T-helper 2 cell (primary cell): ENCODE measurements at regions not wholly inside any gene's neighbourhood (a gene's known extent, or its start where the extent isn't known, plus 50 kb on each side); places are given as distances from the start of the nearest gene placed in this dataset.

Source experiments
- DNase-seq, 5 experiments: peaks; one replicate each; pipeline versions ENCODE4 v3.0.0 to v3.0.0-alpha.2; 2012 to 2022

DNA sequence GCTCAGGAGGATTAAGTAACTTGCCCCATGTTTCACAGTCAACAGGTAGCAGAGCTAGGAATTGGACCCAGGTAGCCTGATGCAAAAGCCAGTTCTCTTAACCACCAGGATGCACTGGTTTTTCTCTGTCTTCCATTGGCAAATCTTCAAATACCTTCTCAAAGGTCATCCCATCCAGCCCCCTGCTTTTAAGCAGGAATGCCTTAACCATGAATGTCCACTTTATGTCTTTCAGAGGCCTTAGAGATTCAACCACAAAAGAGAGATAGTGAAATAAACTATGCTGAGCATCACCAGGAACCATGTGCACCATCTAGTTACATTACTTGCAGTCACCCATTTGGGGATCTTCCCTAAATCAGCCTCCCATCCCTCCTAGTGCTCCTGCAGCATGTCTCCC lies 94.3 kb downstream of the C17orf67 start:
- no peak for DNase-seq

DNA sequence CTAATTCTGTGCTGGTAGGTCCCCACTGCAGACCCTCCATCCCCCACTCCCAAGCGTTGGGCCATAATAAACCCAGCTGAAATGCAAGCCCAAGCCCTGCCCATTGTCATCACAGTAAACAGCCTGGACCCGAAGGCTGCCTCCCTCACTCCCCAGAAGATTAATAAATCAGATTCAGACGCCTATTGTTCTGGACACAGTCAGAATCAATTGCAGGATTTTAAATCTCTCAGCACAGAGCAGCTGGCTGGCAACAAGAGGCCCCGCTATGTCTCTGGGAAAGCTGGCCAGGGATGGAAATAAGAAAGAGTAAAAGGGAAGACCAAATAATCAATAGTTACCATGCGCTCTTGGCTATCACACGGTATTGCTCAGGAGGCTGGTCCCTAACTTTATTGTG lies 93.9 kb downstream of the C17orf67 start:
- DNase-seq, result no peak

DNA sequence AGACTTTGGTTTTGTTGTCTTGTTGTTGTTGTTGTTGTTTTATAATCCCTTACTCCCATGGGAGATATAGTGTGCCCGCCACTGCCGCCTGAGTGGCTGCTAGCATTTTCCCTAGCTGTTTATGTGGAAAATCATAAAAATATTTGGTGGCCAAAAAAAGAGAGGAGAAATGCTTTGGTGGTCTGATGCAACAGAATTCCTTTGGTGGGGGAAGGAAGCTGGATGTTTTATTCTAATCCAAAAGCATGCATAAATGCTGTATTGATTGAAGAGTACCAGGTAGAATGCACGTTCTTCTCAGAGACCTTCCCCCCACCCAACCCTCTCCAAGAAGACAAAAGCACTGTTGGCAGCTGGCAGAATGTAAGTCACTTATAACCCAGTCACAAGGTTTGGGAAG lies 93.2 kb downstream of the C17orf67 start:
- no peak for DNase-seq
